HG02571 (cell line): ENCODE measurements at regions not wholly inside any gene's neighbourhood (a gene's known extent, or its start where the extent isn't known, plus 50 kb on each side); places are given as distances from the start of the nearest gene placed in this dataset.

Experiments used
- ATAC-seq: cut with Tn5 transposase; IDR thresholded peaks from one replicate; pipeline ENCODE4 v1.9.1; 2021; ENCODE audit warnings: mild to moderate bottlenecking, moderate library complexity; ENCODE audit not compliant: unreplicated experiment

DNA sequence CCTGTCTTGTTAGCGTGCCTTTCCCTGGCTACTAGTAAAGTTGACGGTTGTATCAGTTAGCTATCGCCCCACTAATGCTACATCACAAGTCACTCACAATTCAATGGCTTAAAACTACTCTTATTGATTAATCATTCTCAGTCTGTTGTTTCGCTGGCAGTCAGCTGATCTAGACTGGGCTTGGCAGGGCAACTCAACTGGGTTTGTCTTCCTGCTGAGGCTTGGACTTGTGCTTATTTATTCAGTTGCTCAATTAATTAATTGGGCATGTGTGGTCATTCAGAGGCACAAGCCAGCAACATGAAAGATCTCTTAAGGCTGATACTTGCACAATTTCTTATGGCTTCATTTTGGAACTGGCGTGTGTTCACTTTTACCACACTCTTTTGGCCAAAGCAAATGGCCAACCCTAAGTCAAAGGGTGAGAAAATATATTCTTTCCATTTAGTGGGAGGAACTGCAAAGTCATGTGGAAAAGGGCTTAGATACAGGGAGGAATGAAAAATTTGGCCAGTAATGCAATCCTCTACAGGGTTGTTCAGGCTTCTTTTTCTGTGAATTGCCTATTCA, 333.5 kb downstream of the GPR37 start:
- no peak for ATAC-seq

DNA sequence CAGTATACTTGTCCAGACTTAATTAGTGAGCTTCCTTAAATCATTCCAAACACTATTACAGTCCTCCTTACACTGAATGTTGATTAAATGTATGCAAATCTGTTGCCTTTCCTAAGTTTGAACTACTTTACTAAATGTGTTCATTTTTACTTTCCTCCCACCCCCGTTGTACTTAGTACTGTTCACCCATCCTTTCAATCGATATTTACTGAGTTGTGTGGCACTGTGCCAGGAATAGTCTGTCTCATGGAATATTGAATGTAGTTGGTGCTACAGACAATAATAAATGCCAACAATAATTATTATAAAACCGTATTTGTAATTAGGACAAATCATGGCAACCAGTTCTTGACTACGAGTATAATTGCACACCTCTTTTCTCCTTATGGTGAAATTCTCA, 335.7 kb downstream of the GPR37 start:
- ATAC-seq: no peak

DNA sequence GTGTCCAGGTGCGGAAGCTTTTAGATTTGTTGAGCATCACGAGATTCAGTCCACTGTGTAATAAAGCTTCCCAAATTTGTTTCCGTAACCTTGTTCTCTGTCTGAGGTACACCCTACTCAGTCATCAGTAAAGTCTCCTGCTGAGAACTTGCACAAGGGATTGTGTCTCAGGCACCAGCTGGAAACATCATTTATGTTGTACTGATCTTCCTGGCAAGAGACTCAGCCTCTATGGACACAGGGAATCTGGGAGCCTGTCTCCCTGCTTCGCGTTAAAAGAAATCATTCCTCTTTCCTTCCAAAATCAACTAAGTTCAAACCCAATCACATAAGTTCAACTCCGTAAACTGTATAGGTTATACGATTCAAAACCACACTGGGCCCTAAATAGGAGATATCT, 336.8 kb downstream of the GPR37 start:
- no peak for ATAC-seq

DNA sequence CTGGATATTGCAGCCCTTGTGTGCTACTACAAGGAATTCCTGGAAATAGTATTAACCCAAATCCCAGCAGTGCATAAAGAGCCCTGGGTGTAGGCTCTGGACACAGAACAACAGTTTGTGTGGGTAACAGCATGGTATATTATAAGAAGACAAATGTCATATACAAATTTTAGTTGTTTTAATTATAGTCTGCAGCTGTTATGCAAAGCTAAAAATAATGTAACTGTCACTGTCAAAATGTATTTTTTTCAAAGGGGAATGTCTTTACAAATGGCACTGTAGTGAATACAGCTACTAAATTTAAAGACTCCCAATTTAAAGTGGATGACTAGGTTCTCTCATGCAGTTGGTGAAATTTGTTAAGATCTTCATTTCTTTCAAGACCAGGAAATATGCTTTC, 339.0 kb downstream of the GPR37 start:
- no peak for ATAC-seq

DNA sequence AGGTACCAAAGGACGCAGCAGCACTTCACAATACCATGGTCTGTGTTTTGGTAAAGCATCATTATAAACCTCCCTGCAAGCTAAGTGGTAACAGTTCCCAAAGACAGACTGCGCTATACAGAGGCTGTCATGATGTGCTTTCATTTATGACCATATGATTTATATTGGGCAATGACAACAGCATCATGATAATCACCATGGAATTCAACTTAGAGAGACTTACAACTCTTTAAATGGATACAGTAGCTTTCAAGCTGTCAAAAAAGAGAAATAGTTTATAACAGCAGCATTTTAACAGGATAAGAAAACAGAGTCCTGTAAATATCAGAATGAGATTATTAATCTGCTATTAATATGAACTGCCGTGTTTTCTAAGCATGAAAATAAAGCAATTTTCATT, 341.7 kb downstream of the GPR37 start:
- ATAC-seq: no peak

DNA sequence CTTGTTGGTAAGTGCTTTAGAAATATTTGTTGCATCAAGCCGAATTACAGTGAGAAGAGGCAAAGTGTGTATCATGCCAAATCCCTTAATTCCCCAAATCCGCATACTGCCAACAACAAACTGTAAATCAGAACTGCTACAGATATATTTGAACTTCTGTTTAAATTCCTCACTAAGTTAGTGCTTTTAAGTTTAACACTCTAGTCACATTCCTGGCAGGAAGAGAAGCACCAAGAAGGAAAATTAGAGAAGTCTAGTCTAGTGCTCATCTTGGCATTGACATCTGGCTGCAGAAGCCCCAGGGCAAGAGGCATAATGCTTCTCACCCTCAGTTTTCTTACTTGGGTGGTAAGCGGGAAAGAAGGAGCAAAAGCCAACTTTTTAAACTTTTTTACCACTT, 343.5 kb downstream of the GPR37 start:
- ATAC-seq: no peak

DNA sequence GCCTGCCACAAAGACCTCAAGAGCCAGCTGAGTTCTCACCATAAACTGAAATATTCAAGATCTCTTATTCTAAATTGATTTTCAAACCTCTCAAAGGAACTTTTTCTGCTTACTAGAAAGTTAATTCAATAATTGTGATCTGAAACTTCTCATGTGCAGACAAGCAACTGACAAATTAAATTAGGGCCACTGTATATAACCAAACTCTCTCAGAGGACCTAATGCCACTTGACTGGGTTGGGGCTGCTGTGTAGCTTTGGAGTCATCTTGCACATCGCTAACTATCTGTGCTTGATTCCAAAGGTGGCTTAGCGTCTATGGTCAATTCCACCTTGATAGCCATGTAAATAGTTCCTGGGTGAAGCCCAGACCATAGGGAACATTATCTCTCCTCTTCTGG, 345.2 kb downstream of the GPR37 start:
- no peak for ATAC-seq

DNA sequence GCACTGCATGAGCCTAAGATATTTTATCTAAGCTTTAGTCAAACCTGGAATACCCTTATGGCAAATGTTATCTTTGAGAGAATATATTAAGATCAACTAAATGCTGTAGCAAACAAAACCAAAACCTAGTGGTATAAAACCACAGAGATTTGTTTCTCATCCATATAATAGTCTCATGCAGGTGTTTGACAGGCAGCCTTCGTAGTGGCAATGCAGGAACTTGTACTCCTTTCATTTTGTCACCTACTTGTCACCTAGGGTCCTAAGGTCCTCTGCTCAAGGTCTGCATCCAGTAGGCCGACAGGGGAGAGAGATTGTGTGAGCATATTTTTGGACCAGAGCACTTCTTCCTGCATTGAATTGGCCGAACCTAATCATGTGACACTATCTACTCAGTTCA, 352.6 kb downstream of the GPR37 start:
- no peak for ATAC-seq

DNA sequence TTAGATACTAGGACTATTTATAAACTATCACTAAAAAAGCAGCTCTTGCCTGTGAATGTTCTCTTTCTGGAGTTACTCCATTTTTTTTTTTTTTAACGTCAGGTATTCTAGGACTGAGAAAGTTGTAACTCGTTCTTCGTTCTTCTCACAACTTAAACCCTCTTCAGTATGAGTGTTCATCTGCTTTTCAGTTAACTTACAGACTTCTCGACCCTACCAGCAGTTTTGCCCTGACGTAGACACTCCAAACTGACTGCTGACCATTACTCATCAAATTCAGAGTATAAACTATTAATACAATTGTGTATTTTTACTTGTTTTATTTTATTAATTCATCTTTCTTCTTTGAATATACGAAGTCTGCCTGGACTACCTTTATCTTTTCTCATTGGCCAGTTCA, 353.1 kb downstream of the GPR37 start:
- no peak for ATAC-seq

DNA sequence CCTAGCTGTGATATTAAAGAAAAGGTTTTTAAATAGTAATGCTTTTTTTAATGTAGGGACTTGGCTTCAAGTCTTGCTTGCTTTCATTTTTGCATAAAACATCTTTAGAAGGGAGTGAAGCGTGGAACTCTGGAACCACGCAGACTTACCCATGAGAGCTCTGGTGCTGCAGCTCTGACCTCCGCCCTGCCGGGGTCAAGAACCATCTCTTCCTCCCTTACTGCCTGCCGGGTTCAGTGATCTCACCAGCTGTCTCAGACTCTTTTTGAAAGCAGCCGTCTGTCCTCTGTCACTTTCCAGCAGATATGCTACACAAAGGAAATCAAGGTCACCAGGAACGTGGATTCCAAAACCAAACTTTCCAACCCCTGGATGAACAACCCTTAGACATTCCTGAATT, 353.8 kb downstream of the GPR37 start:
- ATAC-seq: no peak

DNA sequence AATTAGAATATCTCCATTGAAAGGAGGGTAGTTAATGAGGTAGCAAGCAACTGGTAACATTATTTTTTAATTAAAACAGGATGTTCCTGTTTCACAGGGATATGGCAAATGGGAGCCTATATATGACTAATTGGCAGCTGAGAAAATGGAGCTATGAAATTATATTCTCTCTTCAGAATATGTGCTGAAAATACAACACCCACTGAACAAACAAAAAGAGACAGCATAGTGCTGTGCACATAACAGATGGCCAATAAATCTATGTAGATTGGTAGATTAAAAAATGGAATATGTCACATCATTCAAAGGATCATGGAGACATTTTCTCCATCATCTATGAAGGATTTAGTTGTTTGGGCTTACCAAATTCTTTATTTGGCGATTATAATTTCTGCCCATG, 362.0 kb downstream of the GPR37 start:
- no peak for ATAC-seq

DNA sequence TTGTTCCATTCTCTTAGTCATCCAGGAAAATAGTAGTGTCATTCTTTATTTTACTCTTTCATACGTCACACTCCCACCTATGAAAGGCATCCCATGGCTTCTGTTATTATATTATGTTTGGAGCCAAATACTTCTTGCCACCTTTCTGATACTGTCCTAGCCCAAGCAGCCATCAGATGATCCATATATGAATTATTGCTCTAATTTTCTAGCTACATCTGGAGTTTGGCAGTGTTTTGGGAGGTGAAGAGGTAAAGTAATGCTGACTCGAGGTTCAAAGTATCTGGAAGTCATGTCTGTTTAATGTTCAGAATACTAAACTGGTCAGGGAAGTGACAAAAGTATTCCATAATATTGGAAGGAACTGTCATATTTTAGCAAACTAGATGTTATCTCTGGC, 362.5 kb downstream of the GPR37 start:
- ATAC-seq: no peak

DNA sequence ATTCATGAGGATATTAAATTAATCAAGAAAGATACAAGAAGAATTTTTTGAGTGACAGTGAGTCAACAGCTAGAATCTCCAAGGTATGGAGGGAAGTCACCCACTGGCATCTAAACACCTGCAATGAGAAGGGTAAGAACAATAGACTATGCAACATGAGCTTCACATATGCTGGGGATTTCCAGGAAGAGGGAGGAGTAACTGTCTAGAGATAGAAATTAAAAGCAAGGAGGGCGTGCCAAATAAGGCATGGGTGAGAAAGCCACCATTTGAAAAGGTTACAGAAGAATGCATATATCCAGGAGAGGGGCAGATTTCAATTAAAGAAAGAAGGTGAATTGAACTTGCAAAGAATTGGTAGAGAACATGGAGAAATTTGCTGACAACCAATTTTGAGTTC, 365.7 kb downstream of the GPR37 start:
- ATAC-seq: no peak

DNA sequence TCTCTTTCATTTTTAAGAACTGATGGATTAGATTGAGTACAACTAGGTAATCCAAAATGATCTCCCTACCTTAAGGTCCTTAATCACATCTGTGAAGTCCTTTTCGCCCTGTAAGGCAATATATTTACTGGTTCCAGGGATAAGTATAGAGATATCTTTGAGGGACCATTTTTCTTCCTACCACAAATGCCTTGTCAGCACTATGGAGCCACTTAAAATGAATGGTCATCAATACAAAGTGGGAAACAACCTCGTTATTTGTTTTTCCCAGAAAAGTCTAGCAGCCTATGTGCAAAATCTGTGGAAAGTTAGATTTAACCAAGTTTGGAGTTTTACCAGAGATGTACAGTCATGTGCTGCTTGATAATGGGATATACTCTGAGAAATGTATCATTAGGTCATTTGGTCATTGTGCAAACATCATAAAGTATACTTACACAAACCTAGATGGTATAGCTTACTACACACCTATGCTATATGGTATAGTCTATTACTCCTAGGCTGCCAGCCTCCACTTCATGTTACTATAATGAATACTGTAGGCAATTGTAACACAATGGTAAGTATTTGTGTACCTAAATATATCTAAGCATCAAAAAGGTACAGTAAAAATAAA, 366.2 kb upstream of the TMEM229A start:
- ATAC-seq: no peak

DNA sequence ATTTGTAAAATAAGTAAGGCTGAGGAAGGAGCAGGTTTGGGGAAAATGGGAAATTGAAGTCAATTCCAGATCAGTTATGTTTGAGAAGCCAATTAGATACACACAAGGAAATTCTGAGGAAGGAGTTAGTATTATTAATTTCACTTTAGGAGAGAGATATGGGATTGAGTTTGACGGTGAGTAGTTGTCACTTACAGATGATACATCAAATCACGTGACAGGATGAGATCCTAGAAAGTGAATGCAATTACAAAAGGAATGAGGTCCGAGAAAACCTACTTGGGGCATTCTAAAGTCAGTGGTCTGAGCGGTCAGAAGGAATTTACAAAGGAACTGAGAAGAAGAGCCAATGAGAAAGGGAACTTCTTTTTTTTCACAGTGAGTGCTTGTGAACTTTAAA, 364.3 kb upstream of the TMEM229A start:
- ATAC-seq: no peak

DNA sequence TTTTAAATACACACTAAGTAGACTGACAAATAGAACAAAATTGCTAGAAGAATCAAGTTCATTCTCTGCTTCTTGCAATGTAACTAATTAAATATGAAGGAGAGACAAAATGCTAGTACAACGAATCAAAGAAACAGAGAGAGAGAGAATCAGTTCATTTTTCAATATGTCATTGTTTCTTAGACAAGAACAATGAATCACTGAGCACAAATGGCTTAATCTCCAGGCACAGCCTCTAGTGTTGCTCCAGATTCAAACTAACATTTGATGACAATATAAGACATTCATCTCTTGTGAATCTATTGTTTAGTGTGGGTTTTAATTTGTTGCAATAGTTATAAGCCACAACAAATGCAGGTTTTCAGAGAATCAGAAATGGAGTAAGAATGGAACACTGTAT, 357.4 kb upstream of the TMEM229A start:
- no peak for ATAC-seq

DNA sequence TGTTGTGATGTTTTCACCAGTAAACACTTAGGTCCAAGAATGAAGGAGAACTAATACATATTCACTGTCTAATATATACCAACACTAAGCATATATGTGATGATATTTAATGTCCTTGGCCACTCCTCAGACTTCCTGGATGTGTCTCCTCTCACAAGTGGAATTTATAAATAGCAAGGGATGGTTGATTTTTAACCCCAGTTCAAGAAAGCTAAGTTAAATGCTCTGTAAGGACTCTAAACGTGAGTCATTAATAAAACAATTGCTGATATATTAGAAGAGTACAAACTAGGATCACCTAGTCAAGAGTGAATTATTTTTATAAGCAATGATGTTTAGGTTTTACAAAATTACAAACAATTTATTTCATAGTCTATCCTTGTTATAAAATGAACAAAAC, 355.9 kb upstream of the TMEM229A start:
- ATAC-seq: no peak

DNA sequence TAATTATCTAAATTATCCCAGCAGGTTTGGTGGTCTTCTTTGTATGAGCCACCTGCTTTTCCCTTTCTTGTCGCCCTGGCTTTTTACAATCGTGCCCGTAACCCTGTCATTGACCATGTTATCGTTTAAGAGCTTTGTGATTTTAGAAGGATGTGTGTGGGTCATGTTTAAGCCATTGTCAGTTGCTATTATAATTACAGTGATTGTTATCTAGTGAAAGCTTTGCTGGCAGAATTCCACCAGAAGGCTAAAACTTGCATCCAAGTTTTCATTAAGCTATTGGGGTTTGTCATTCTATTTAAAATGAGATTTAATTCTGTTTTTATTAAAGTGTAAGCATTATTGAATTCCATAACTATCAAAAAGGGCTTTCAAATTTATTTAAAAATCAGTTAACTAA, 354.2 kb upstream of the TMEM229A start:
- ATAC-seq: no peak

DNA sequence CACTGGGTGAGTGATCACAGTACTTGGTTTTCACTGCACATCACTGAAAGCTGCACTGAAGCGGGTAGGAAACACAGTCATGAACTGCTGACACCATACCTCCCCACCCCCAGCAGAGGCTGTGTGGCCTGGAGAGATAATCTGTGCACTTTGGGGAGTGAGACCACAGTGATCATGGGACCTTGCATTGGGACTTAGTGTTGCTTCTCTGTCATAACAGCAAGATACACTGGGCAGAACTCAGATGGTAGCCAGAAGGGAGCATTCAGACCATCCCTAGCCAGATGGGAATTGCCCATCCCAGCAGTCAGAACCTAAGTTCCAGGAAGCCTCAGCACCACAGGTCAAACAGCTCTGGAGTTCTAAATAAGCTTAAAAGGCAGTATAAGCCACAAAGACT, 346.4 kb upstream of the TMEM229A start:
- ATAC-seq: no peak

DNA sequence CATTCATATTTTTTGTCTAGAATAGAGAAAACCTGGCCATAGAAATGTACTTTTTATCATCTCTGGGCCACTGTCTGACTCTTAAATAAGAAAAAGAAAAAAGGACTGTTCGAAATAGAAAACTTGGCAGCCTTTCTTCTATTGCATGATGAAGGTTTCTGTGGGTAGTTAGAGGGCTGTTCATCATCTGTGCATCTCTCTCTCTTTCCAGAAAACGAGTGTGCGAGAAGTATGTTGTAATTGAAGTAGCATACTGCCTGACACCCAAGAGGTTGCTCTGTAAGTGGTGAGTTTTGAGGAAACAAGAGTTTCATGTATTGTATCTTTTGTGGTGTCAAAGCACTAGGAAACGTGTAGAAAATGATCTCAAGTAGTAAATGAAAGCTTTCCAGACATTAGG, 343.2 kb upstream of the TMEM229A start:
- no peak for ATAC-seq

DNA sequence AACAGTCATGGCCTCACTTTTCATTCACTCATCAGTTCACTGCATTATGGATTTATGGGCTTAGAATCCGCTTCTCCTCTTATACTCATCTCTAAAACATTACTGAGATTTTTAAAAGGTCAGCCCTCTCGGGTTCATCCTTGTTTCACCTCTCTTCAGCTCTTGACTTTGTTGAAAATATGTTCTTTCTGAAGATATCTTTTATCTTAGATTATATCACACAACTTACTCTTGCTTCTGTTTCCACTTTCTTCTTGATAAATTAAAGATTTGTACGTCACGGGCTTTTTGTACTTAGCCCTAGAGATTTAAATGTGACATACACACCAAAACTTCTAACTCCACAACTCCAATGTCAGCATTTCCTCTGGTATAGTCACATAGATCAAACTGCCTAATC, 342.5 kb upstream of the TMEM229A start:
- ATAC-seq: no peak

DNA sequence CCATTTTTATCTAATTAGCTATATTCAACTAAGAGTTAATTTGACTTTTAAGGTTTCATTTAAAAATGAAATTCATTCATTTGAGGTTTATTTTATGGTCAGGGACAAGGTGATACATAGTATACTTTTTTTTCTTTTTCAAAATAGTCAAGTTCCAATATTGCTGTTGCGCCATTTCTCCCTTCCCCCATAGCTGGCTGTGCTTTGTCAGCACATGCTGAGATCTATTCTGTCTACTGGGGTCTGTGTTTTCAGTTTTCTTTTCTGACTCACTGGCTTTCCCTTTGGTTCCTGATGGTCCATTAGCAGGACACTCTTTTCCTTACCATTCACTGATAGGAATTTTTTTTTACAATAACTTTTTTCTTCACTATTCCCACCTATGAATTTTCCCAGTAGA, 336.4 kb upstream of the TMEM229A start:
- ATAC-seq: no peak

DNA sequence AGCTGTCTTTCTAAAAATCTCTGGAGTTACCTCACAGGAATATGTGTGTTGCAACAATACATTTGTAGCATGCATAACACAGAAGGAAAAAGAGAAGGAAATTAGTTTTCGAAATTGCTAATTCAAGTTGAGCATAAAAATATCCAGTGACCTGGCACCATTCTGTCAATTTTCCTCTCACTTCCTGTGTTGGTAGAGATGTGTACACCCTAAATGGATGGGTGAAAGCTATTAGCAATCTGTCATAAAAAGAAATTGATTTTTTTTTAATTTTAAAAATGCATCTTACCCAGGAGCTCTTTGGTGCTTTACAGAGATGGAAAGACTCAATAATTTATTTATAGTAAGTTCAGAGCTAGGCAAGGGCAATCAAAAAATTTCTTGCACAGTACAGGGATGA, 333.3 kb upstream of the TMEM229A start:
- ATAC-seq: no peak
